A549 (cell line): ENCODE measurements at regions not wholly inside any gene's neighbourhood (a gene's known extent, or its start where the extent isn't known, plus 50 kb on each side); places are given as distances from the start of the nearest gene placed in this dataset.

Experiments used
- POLR2A ChIP-seq: IDR thresholded peaks from 2 replicates; pipeline ENCODE4 v1.6.1; 2012; ENCODE audit warnings: mild to moderate bottlenecking, low read length
- RARB ChIP-seq: fragments of 250-450 bp; sonication (Bioruptor Pico); IDR thresholded peaks from 2 replicates; pipeline ENCODE4 v1.8.0; 2021; ENCODE audit warnings: mild to moderate bottlenecking, moderate library complexity
- SMC3 ChIP-seq: fragments of >200 bp; sonication (Bioruptor Twin); formaldehyde crosslinking; IDR thresholded peaks from 3 replicates; pipeline ENCODE4 v1.6.1; 2018; ENCODE audit warnings: inconsistent platforms
- TF ChIP-seq, protein P1 (sequence below): fragments of >200 bp; sonication (Bioruptor Twin); formaldehyde crosslinking; IDR thresholded peaks from 3 replicates; pipeline ENCODE4 v1.5.1; 2016
- TF ChIP-seq, protein P2 (sequence below): fragments of 250-450 bp; sonication (Bioruptor Pico); IDR thresholded peaks from 2 replicates; pipeline ENCODE4 v1.5.0; 2021; ENCODE audit warnings: mild to moderate bottlenecking, moderate library complexity, borderline replicate concordance

DNA sequence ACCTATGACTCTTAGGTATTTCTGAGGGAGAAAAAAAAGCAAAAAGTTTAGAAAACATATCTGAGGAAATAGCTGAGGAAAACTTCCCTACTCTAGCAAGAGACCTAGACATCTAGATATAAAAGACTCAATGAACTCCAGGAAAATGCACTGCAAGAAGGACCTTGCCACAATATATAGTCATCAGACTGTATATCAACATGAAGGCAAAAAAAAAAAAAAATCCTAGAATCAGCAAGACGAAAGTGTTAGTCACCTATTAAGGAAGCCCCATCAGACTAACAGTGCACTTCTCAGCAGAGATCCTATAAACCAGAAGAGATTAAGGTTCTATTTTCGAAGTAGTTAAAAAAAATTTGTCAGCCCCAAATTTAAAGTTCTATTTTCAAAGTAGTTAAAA, 166.2 kb downstream of the TMEM38B start:
- TF ChIP-seq, protein P1, sequence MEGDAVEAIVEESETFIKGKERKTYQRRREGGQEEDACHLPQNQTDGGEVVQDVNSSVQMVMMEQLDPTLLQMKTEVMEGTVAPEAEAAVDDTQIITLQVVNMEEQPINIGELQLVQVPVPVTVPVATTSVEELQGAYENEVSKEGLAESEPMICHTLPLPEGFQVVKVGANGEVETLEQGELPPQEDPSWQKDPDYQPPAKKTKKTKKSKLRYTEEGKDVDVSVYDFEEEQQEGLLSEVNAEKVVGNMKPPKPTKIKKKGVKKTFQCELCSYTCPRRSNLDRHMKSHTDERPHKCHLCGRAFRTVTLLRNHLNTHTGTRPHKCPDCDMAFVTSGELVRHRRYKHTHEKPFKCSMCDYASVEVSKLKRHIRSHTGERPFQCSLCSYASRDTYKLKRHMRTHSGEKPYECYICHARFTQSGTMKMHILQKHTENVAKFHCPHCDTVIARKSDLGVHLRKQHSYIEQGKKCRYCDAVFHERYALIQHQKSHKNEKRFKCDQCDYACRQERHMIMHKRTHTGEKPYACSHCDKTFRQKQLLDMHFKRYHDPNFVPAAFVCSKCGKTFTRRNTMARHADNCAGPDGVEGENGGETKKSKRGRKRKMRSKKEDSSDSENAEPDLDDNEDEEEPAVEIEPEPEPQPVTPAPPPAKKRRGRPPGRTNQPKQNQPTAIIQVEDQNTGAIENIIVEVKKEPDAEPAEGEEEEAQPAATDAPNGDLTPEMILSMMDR, result no peak
- TF ChIP-seq SMC3 (no peak), POLR2A (no peak), RARB (CRISPR knock-in tag) (no peak)
- TF ChIP-seq, protein P2, sequence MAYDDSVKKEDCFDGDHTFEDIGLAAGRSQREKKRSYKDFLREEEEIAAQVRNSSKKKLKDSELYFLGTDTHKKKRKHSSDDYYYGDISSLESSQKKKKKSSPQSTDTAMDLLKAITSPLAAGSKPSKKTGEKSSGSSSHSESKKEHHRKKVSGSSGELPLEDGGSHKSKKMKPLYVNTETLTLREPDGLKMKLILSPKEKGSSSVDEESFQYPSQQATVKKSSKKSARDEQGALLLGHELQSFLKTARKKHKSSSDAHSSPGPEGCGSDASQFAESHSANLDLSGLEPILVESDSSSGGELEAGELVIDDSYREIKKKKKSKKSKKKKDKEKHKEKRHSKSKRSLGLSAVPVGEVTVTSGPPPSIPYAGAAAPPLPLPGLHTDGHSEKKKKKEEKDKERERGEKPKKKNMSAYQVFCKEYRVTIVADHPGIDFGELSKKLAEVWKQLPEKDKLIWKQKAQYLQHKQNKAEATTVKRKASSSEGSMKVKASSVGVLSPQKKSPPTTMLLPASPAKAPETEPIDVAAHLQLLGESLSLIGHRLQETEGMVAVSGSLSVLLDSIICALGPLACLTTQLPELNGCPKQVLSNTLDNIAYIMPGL, result no peak
